ENCODE measurements at regions not wholly inside any gene's neighbourhood (a gene's known extent, or its start where the extent isn't known, plus 50 kb on each side); places are given as distances from the start of the nearest gene placed in this dataset.
"Not testable (repeated sequence)": the region's sequence is repeated elsewhere in the genome, so short reads cannot be mapped to it uniquely, and the experiment has no call there.

DNA sequence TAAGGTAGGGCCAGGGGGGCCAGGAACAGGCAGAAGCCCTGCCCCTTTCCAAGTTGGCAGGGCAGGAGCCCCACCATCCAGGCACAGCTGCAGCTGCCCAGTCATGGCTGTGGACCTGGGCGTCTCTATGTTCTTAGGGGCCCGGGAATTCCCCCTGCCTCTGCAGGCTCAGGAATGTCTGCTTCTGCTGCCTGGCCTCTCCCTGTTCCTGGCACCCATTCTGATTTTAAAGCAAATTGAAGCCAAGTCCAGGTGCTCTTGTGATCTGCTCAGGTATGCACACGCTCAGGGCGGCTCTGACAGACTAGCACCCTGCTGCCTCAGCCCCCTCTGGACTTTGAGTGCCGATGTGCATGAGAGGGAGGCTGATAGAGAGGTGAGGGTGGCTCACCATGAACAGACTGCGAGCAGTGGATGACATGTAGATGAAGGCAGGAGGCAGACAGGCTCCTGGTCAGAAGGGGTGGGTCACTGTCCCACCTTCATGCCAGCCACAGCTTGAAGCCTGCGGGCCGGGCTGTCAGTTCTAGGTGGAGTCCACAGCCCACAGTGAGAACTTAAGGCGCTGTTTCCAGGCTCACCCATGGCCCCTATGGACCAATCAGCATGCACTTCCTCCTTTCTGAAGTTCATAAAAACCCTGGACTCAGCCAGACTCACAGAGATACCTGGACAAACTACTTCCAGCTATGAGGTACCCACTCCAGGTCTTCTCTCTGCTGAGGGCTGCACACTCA lies 747.8 kb upstream of the GBE1 start:
- no peak for DNase-seq (ENCODE audit: low read depth)

- DNase-seq (ENCODE audit: low read depth) = no peak
These were observed 744.8 kb upstream of the GBE1 start for GRCh38 chr3:82506204-82506603.

- DNase-seq (ENCODE audit: low read depth) = no peak
These were observed 743.8 kb upstream of the GBE1 start for GRCh38 chr3:82505079-82505756.

- no peak for DNase-seq (ENCODE audit: low read depth)
These were observed 736.7 kb upstream of the GBE1 start for GRCh38 chr3:82498186-82498585.

DNA sequence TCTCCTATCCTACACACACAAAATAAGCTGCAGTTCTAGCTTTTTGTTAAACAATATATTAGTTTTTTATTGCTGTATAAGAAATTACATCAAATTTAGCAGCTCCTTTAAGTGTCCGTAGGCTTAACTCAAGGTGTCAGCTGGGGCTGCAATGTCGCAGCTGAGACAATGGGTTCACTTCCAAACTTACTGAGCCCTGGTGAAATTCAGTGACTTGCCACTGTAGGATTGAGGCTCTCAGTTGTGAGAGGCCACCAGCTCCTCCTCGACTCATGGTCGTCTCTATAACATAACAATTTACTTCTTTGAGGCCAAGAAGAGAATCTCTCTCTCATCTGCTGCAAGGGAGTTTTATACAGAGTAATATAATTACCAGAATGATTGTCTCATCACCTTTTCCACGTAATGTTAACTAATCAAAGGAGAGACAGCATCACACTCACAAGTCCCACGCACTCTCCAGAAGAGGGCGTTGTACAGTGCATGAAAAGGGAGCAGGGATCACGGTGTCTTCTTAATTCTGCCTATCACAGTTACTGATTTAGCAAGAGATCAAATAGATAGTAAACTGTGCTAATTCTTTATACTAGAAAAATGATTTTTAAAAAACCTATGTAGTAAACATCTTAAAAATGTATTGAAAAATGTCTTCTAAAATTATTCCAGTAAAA lies 735.6 kb upstream of the GBE1 start:
- DNase-seq (ENCODE audit: low read depth) = no peak

DNA sequence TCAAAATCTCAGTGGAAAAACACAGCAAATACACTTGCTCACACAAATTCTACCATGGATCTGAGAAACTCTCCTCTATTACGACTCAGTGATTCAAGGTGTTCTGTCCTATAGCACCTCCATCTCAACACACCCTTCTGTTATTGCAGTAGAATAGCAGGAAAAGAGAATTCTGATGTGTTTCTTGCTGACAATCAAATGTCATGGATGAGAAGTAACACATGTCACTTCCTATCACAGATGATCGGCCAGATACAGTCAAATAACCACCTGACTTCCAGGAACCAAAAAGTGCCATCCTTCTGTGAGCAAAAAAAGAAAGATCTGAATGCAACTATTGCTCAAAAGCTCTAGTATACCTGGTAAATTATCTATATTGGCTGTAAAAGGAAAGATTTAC lies 734.2 kb upstream of the GBE1 start:
- DNase-seq (ENCODE audit: low read depth) = no peak

DNA sequence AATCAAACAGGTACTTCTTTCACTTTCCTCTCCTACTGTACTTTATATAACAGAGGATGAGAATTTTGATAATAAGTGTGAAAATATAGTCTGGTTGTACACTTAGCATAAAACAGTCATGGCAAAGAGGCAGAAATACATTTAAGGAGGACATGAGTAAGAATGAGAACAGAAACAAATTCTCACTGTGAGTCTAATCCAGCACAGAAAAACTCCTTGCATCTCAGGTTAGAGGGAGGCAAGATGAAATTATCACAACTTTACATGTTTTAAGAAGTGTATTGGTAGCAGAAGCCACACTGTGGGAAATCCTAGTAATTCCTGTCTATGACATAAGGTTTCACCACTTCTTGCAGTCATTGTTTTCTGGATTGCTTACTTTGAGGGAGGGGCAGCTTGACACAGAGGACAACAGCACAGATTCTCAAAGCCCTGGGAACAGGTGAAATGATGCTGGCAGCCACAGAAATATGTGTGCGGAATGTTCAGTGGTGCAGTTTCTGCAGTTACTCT lies 733.6 kb upstream of the GBE1 start:
- DNase-seq (ENCODE audit: low read depth) = no peak

- DNase-seq (ENCODE audit: low read depth) = no peak
These were observed 732.4 kb upstream of the GBE1 start for GRCh38 chr3:82493858-82494257.

DNA sequence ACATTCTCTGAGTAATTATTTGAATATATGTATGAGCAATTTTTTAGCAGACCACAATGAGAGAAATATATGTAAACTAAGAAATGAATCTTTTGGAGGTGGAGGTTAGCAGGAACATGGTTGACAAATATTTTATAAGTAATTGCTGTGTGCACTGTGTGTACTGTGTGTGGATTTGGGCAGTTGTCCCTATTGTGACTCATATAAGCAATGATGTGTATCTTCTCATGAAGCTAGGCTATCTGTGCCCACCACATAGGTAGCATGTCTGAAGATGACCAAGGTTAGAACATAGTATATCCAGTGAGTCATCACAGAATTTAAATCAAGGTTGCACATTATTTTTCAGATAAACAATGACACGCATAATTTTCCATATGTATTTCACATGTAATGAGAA lies 713.9 kb upstream of the GBE1 start:
- DNase-seq (ENCODE audit: low read depth) = no peak

- DNase-seq (ENCODE audit: low read depth) = no peak
These were observed 713.3 kb upstream of the GBE1 start for GRCh38 chr3:82474711-82475110.

- no peak for DNase-seq (ENCODE audit: low read depth)
These were observed 712.6 kb upstream of the GBE1 start for GRCh38 chr3:82473864-82474541.

DNA sequence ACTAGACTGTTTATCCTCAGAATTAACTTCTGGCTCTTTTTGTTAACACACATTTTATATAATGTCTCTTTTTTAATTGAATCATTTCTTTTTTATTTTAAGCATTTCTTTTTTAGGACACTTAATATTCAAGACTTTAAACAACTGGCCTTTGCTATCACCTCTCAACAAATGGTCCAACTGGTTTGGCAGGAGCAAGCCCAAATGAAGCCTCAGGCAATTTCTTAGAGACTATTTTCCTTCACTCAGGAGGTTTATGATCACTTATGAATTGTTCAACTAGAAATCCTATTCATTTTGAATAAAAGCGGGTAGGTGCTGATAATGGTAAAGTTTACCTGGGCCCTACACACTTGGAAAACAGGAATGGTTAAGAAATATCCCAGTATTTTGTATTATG lies 705.6 kb upstream of the GBE1 start:
- DNase-seq (ENCODE audit: low read depth) = no peak

GRCh38 chr3:82462977-82463376 lies 701.5 kb upstream of the GBE1 start:
- no peak for DNase-seq (ENCODE audit: low read depth)

- DNase-seq (ENCODE audit: low read depth) = no peak
These were observed 699.8 kb upstream of the GBE1 start for GRCh38 chr3:82461049-82461889.

GRCh38 chr3:82448320-82448719 lies 686.9 kb upstream of the GBE1 start:
- no peak for DNase-seq (ENCODE audit: low read depth)

GRCh38 chr3:82428821-82429220 lies 667.4 kb upstream of the GBE1 start:
- DNase-seq (ENCODE audit: low read depth) = not testable (repeated sequence)

DNA sequence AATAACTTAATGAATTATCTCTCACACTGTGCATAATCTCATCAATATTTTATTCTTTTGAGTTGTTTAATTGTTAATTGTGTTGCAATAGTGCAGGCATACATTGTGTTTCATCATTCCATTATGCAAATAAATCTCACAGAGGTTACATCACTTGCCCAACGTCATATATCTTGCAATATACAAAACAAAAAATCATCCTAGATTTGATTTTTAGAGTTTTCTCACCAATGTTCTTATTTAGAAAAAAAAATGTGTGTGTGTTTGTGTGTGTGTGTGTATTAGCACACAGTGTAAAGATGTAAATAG lies 662.5 kb upstream of the GBE1 start:
- DNase-seq (ENCODE audit: low read depth) = no peak

- no peak for DNase-seq (ENCODE audit: low read depth)
These were observed 662.0 kb upstream of the GBE1 start for GRCh38 chr3:82423268-82424030.

DNA sequence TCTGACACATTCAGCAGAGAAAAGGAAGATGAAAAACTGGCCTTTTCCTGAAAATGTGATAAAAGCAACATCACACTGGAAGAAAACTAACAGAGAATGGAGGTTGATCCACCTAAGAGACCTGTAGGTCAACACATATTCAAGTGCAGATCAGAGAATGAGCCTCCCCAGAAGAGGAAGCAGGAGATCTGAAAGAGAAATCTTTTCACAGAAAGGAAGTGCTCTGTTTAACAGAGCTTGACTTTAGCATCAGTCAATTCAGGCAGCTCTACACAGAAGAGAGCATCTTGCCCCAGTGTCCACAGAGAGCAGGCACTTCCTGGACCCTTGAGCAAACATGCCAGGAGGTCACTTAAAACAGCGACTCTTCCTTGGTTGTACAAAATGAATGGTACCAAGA lies 655.4 kb upstream of the GBE1 start:
- no peak for DNase-seq (ENCODE audit: low read depth)

DNA sequence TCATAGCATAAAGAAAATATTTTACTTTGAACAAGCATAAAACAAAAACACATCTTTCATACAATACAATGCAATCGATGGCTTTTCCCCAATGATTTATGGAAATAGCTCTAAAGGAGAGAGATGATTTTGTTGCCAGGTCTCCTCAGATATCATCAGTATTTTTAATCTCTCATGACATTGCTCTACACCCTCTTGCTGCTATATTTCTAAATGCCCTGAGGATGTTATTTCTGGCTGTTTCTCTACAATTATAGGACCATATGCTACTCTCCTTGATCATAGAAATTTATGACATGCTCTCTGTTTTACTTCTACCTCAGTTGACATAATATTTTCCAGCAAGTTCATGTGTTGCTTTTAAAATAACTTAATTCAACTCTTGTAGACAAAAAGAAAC lies 654.9 kb upstream of the GBE1 start:
- no peak for DNase-seq (ENCODE audit: low read depth)

DNA sequence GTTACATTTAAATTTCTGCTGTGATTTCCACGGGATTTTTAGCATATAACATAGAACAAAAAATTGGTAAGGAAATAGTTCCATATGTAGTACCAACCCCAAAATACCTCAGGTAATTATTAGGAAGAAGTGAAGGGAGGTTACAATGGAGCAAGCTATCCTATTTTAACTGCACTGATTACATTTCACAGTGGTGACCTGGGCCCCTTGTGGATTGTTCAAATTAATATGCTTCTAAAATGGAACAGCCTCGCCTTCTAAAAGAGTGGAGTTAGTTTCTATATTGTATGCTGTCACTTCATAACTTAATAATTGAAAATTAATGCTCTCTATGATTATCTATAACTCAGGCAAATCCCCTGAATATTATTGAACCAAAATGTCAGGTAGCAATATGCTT lies 651.7 kb upstream of the GBE1 start:
- no peak for DNase-seq (ENCODE audit: low read depth)

All from stimulated activated CD8-positive, alpha-beta memory T cell treated with anti-CD3 and anti-CD28 coated beads, Interleukin-15, amount 100 ng/mL, for 1 hour (primary cell).